Activated naive CD4-positive, alpha-beta T cell treated with anti-CD3 and anti-CD28 coated beads for 36 hours (primary cell): ENCODE measurements at regions not wholly inside any gene's neighbourhood (a gene's known extent, or its start where the extent isn't known, plus 50 kb on each side); places are given as distances from the start of the nearest gene placed in this dataset.
"Not testable (repeated sequence)": the region's sequence is repeated elsewhere in the genome, so short reads cannot be mapped to it uniquely, and the experiment has no call there.

ENCODE experiments used
- CTCF ChIA-PET: fragments of 350-600 bp; sonication (Branson Sonifier 250); formaldehyde crosslinking; loops from one replicate; lab custom pipeline; 2021; ENCODE audit warnings: antibody characterized with exemption; lab: Charles Lee
- DNase-seq: peaks from one replicate; pipeline ENCODE4 v3.0.0-alpha.2; 2020
- H3K27ac Mint-ChIP-seq: one replicate; pipeline ENCODE4 v1.8.0; 2021; ENCODE audit warnings: mild to moderate bottlenecking, mixed read lengths
- H3K27me3 Mint-ChIP-seq: one replicate; pipeline ENCODE4 v1.8.0; 2021; ENCODE audit warnings: low read depth, mixed read lengths
- H3K36me3 Mint-ChIP-seq: one replicate; pipeline ENCODE4 v1.8.0; 2021; ENCODE audit warnings: low read depth, mixed read lengths
- H3K4me1 Mint-ChIP-seq: one replicate; pipeline ENCODE4 v1.8.0; 2021; ENCODE audit warnings: low read depth, mixed read lengths
- H3K4me3 Mint-ChIP-seq: one replicate; pipeline ENCODE4 v1.8.0; 2021; ENCODE audit warnings: mild to moderate bottlenecking, moderate library complexity, mixed read lengths
- H3K9me3 Mint-ChIP-seq: one replicate; pipeline ENCODE4 v1.8.0; 2021; ENCODE audit warnings: mixed read lengths
- intact Hi-C: fragments of 100-400 bp; cut with micrococcal nuclease; formaldehyde crosslinking; loops from one replicate; pipeline ENCODE4 v1.15.1; 2023

- Mint-ChIP-seq H3K4me3 (no peak overlapping the region), H3K27me3 (peaks cover 5% of the 10 kb centered on the region), H3K9me3 (no peaks in the 10 kb centered on the region), H3K36me3 (no peaks in the 10 kb centered on the region), H3K4me1 (no peaks in the 10 kb centered on the region), H3K27ac (no peak overlapping the region)
- DNase-seq: no peak
- intact Hi-C loops: no loop called here
- CTCF ChIA-PET: no interaction called here
These were observed 96.0 kb upstream of the DAPK1 start for GRCh38 chr9:87401681-87402080.

DNA sequence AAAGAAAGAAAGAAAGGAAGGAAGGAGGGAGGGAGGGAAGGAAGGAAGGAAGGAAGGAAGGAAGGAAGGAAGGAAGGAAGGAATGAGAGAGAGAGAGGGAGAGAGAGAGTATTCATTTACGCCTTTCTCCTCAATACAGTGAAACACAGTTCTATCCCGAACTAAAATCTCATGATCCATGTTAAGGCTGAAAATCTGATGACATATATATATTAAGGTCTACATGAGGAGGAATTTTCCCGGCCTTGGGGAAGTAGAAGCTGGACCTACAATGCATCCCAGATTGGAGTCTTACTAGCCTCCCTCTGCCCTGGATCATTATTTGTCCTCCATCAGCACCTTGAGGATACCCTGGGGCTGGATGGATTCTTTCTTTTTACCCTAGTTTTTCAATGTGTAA, 95.1 kb upstream of the DAPK1 start:
- intact Hi-C loops: no loop called here
- no peaks in the 10 kb centered on the region for H3K4me1 Mint-ChIP-seq
- H3K27ac Mint-ChIP-seq: no peak overlapping the region
- H3K36me3 Mint-ChIP-seq: no peaks in the 10 kb centered on the region
- H3K27me3 Mint-ChIP-seq: peaks cover 5% of the 10 kb centered on the region
- H3K9me3 Mint-ChIP-seq: no peaks in the 10 kb centered on the region
- no peak for DNase-seq
- no peak overlapping the region for H3K4me3 Mint-ChIP-seq
- CTCF ChIA-PET: no interaction called here

GRCh38 chr9:87405677-87406542, 91.8 kb upstream of the DAPK1 start:
- no peaks in the 10 kb centered on the region for H3K4me1 Mint-ChIP-seq
- CTCF ChIA-PET: interaction anchor here (0.7 kb wide), 1 partner anchor 848 kb away, joined by 4 read pairs; no protein-coding TSS in a partner anchor
- no peaks in the 10 kb centered on the region for H3K9me3 Mint-ChIP-seq
- no peak for DNase-seq
- peaks cover 8% of the 10 kb centered on the region for H3K27me3 Mint-ChIP-seq
- no peaks in the 10 kb centered on the region for H3K36me3 Mint-ChIP-seq
- no peak overlapping the region for H3K4me3 Mint-ChIP-seq
- H3K27ac Mint-ChIP-seq: no peak overlapping the region
- intact Hi-C loops: no loop called here

GRCh38 chr9:87406543-87407166, 91.0 kb upstream of the DAPK1 start:
- CTCF ChIA-PET: no interaction called here
- Mint-ChIP-seq H3K4me1 (no peaks in the 10 kb centered on the region), H3K4me3 (no peak overlapping the region), H3K27me3 (peaks cover 12% of the 10 kb centered on the region), H3K9me3 (no peaks in the 10 kb centered on the region), H3K27ac (no peak overlapping the region), H3K36me3 (no peaks in the 10 kb centered on the region)
- DNase-seq: no peak
- intact Hi-C loops: no loop called here

- CTCF ChIA-PET, H3K36me3 Mint-ChIP-seq, H3K4me3 Mint-ChIP-seq, H3K4me1 Mint-ChIP-seq, DNase-seq, H3K27ac Mint-ChIP-seq, intact Hi-C loops, H3K27me3 Mint-ChIP-seq, H3K9me3 Mint-ChIP-seq: not testable (repeated sequence)
These were observed 87.3 kb upstream of the DAPK1 start for GRCh38 chr9:87410047-87411005.

DNA sequence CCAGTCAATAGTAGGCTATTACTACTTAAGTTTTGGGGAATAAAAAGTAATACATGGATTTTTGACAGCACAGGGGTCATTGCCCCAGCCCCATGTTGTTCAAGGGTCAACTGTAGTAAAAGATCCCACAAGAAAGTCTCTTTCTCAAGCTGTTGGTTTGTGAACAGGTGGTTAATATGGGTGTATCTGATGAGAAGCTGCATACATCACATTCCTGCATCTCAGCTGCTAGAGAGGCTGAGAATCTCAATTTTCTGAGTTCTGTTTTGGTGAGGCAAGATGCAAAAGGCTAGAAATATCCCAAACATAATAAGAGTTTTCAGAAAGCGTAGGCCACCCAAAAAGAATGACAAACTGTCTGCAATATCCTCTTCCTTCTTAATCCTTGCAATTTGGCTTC, 76.8 kb upstream of the DAPK1 start:
- H3K36me3 Mint-ChIP-seq: no peaks in the 10 kb centered on the region
- no peaks in the 10 kb centered on the region for H3K4me1 Mint-ChIP-seq
- peaks cover 8% of the 10 kb centered on the region for H3K27me3 Mint-ChIP-seq
- H3K9me3 Mint-ChIP-seq: peaks cover 11% of the 10 kb centered on the region
- CTCF ChIA-PET: no interaction called here
- DNase-seq: no peak
- intact Hi-C loops: no loop called here
- no peak overlapping the region for H3K4me3 Mint-ChIP-seq
- H3K27ac Mint-ChIP-seq: no peak overlapping the region

DNA sequence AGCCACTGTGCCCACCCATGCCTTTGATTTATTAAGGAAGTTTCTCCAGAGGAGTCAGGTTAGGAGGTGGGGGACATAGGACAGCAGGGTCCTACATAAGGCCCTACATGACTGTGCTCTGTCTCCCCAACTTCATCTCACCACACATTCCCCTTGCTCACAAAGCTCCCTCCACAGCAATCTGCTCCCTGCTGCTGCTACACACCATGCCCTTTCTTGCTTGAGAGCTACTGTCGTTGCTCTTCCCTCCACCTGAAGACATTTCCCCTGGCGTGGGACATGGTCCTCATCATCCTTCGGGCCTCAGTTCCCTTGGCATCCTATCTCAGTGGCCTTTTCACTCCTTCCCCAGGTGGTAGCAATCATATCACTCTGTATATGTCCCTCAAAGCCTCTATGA, 75.9 kb upstream of the DAPK1 start:
- CTCF ChIA-PET: no interaction called here
- H3K27me3 Mint-ChIP-seq: peaks cover 8% of the 10 kb centered on the region
- H3K36me3 Mint-ChIP-seq: no peaks in the 10 kb centered on the region
- intact Hi-C loops: no loop called here
- H3K9me3 Mint-ChIP-seq: peaks cover 11% of the 10 kb centered on the region
- no peak for DNase-seq
- no peaks in the 10 kb centered on the region for H3K4me1 Mint-ChIP-seq
- no peak overlapping the region for H3K27ac Mint-ChIP-seq
- no peak overlapping the region for H3K4me3 Mint-ChIP-seq

- no peaks in the 10 kb centered on the region for H3K36me3 Mint-ChIP-seq
- H3K4me1 Mint-ChIP-seq: no peaks in the 10 kb centered on the region
- no peak for DNase-seq
- peaks cover 11% of the 10 kb centered on the region for H3K9me3 Mint-ChIP-seq
- peaks cover 8% of the 10 kb centered on the region for H3K27me3 Mint-ChIP-seq
- CTCF ChIA-PET: no interaction called here
- H3K27ac Mint-ChIP-seq: no peak overlapping the region
- intact Hi-C loops: no loop called here
- no peak overlapping the region for H3K4me3 Mint-ChIP-seq
These were observed 74.7 kb upstream of the DAPK1 start for GRCh38 chr9:87422999-87423398.

DNA sequence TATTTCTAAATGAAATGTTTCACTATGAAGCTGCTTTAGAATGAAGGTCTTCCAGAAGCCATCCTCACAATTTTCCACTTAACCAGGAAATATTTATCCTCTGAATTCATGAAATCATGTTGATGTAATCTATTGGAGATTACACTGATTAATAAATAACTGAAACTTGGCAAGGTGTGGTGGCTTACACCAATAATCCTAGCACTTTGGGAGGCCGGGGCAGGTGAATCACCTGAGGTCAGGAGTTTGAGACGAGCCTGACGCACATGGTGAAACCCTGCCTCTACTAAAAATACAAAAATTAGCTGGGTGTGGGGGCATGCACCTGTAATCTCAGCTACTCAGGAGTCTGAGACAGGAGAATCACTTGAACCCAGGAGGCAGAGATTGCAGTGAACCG, 73.8 kb upstream of the DAPK1 start:
- H3K27ac Mint-ChIP-seq, H3K4me3 Mint-ChIP-seq, DNase-seq, H3K27me3 Mint-ChIP-seq, H3K36me3 Mint-ChIP-seq, CTCF ChIA-PET, intact Hi-C loops, H3K4me1 Mint-ChIP-seq: not testable (repeated sequence)
- peaks cover 11% of the 10 kb centered on the region for H3K9me3 Mint-ChIP-seq

- intact Hi-C loops: no loop called here
- Mint-ChIP-seq H3K27me3 (peaks cover 8% of the 10 kb centered on the region), H3K9me3 (peaks cover 11% of the 10 kb centered on the region), H3K36me3 (no peaks in the 10 kb centered on the region), H3K27ac (no peak overlapping the region), H3K4me3 (no peak overlapping the region), H3K4me1 (no peaks in the 10 kb centered on the region)
- no peak for DNase-seq
- CTCF ChIA-PET: no interaction called here
These were observed 72.5 kb upstream of the DAPK1 start for GRCh38 chr9:87425202-87425601.

DNA sequence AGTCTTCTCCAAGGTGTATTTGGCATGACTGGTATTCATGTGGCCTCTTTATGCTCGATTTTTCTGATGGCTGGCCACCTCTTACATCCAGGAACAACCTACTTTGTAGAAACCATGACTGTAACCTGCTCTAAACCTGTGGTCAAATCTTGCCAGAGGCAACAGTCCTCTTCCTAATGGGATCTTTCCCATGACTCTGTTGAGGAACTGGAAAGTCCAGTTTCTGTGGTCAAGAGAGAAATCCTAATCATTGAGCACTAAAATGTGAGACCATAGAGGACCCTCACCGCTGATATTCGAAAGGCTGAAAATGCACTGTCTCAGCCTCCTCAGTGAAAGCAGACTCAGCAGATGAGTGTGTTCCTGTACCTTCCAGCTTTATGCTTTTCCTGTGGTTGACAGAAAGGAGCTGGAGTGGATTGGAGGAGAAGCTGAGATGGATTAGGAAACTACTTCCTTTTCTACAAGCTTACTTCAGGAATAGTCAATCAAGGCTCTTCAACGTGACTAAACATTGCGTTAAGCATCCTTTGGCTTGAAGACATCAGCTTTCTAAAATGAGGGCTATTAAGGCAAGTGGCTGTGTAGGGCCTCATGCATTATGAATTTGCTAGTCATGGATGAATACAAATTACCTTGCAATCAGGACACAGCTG, 69.7 kb upstream of the DAPK1 start:
- H3K9me3 Mint-ChIP-seq: peaks cover 11% of the 10 kb centered on the region
- H3K4me3 Mint-ChIP-seq: no peak overlapping the region
- H3K27me3 Mint-ChIP-seq: peaks cover 3% of the 10 kb centered on the region
- no peak overlapping the region for H3K27ac Mint-ChIP-seq
- CTCF ChIA-PET: no interaction called here
- H3K4me1 Mint-ChIP-seq: no peaks in the 10 kb centered on the region
- no peaks in the 10 kb centered on the region for H3K36me3 Mint-ChIP-seq
- no peak for DNase-seq
- intact Hi-C loops: no loop called here

- CTCF ChIA-PET: no interaction called here
- peaks cover 9% of the 10 kb centered on the region for H3K9me3 Mint-ChIP-seq
- no peaks in the 10 kb centered on the region for H3K4me1 Mint-ChIP-seq
- no peak for DNase-seq
- peaks cover 6% of the 10 kb centered on the region for H3K27me3 Mint-ChIP-seq
- H3K27ac Mint-ChIP-seq: no peak overlapping the region
- intact Hi-C loops: no loop called here
- H3K36me3 Mint-ChIP-seq: no peaks in the 10 kb centered on the region
- H3K4me3 Mint-ChIP-seq: no peak overlapping the region
These were observed 69.0 kb upstream of the DAPK1 start for GRCh38 chr9:87428659-87429058.
